ENCODE measurements at regions not wholly inside any gene's neighbourhood (a gene's known extent, or its start where the extent isn't known, plus 50 kb on each side); places are given as distances from the start of the nearest gene placed in this dataset.

DNA sequence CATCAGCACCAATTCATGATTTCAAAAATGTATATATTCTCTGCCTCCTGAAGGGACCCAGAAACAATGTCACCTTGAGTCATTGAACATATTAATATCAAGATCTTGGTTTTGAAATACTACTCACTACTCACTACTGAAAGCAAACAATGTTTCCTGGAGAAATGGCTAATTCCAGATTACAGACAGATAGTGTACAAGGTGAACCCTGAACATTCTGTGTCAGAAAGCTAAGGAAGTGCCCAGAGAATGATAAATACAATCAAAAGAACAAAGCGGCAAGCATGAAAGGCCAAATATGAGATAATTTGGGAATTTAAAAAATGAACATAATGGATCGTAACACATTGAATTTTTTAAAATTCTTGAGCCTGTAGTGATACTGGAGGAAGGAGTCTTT is 101.5 kb upstream of the TENT5A start:
- TF ChIP-seq, protein P1, sequence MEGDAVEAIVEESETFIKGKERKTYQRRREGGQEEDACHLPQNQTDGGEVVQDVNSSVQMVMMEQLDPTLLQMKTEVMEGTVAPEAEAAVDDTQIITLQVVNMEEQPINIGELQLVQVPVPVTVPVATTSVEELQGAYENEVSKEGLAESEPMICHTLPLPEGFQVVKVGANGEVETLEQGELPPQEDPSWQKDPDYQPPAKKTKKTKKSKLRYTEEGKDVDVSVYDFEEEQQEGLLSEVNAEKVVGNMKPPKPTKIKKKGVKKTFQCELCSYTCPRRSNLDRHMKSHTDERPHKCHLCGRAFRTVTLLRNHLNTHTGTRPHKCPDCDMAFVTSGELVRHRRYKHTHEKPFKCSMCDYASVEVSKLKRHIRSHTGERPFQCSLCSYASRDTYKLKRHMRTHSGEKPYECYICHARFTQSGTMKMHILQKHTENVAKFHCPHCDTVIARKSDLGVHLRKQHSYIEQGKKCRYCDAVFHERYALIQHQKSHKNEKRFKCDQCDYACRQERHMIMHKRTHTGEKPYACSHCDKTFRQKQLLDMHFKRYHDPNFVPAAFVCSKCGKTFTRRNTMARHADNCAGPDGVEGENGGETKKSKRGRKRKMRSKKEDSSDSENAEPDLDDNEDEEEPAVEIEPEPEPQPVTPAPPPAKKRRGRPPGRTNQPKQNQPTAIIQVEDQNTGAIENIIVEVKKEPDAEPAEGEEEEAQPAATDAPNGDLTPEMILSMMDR (IDR thresholded peaks at IDR 0.05) = no peak
- TF ChIP-seq POLR2A (IDR thresholded peaks at IDR 0.05) = no peak
